HEK293T (cell line): ENCODE measurements at regions not wholly inside any gene's neighbourhood (a gene's known extent, or its start where the extent isn't known, plus 50 kb on each side); places are given as distances from the start of the nearest gene placed in this dataset.

Experiments
- CTCF ChIA-PET: fragments of 350-600 bp; formaldehyde crosslinking; extraction: SDS; loops from one replicate; lab custom pipeline; 2021; ENCODE audit warnings: antibody characterized with exemption, inconsistent platforms; lab: Yijun Ruan, JAX
- POLR2A ChIA-PET: fragments of 350-600 bp; formaldehyde crosslinking; extraction: SDS; loops from one replicate; lab custom pipeline; 2020; ENCODE audit warnings: antibody characterized with exemption, inconsistent platforms; lab: Yijun Ruan, JAX
- DNase-seq: peaks from one replicate; pipeline ENCODE4 v3.0.0; 2012; ENCODE audit warnings: mixed read lengths; ENCODE audit errors: extremely low spot score
- ARNT ChIP-seq: fragments of 450-650 bp; IDR thresholded peaks from 2 replicates; pipeline ENCODE4 v1.6.1; 2017; ENCODE audit warnings: mild to moderate bottlenecking
- BHLHE40 ChIP-seq: fragments of 450-650 bp; IDR thresholded peaks from 2 replicates; pipeline ENCODE4 v1.6.1; 2016; ENCODE audit warnings: mild to moderate bottlenecking, moderate library complexity, borderline replicate concordance
- CTBP1 ChIP-seq: fragments of 450-650 bp; IDR thresholded peaks from 2 replicates; pipeline ENCODE4 v1.6.1; 2016; ENCODE audit warnings: borderline replicate concordance
- ELF4 ChIP-seq: fragments of 450-650 bp; IDR thresholded peaks from 2 replicates; pipeline ENCODE4 v1.6.1; 2017; ENCODE audit warnings: antibody characterized with exemption
- FOXA1 ChIP-seq: fragments of 450-650 bp; IDR thresholded peaks from 2 replicates; pipeline ENCODE4 v1.6.1; 2016; ENCODE audit warnings: mild to moderate bottlenecking
- FOXK2 ChIP-seq: fragments of 450-650 bp; IDR thresholded peaks from 2 replicates; pipeline ENCODE4 v1.6.1; 2016; ENCODE audit warnings: mild to moderate bottlenecking
- FOXM1 ChIP-seq: fragments of 450-650 bp; IDR thresholded peaks from 2 replicates; pipeline ENCODE4 v1.6.1; 2017; ENCODE audit warnings: mild to moderate bottlenecking, borderline replicate concordance
- HDGF ChIP-seq: fragments of 450-650 bp; IDR thresholded peaks from 2 replicates; pipeline ENCODE4 v1.6.1; 2017; ENCODE audit warnings: antibody characterized with exemption, borderline replicate concordance
- L3MBTL2 ChIP-seq: fragments of 450-650 bp; conservative IDR thresholded peaks from 2 replicates; pipeline ENCODE4 v1.6.1; 2016; ENCODE audit warnings: mild to moderate bottlenecking
- LEF1 ChIP-seq: fragments of 450-650 bp; IDR thresholded peaks from 2 replicates; pipeline ENCODE4 v1.6.1; 2017; ENCODE audit warnings: mild to moderate bottlenecking, borderline replicate concordance
- NFRKB ChIP-seq: fragments of 450-650 bp; IDR thresholded peaks from 2 replicates; pipeline ENCODE4 v1.6.1; 2016; ENCODE audit warnings: mild to moderate bottlenecking, moderate library complexity
- SP1 ChIP-seq: fragments of 450-650 bp; IDR thresholded peaks from 2 replicates; pipeline ENCODE4 v1.6.1; 2017
- SUZ12 ChIP-seq: fragments of 450-650 bp; IDR thresholded peaks from 2 replicates; pipeline ENCODE4 v1.6.1; 2016; ENCODE audit warnings: mild to moderate bottlenecking
- TARDBP ChIP-seq: fragments of 450-650 bp; IDR thresholded peaks from 2 replicates; pipeline ENCODE4 v1.6.1; 2016
- ZNF384 ChIP-seq: fragments of 450-650 bp; IDR thresholded peaks from 2 replicates; pipeline ENCODE4 v1.6.1; 2016
- TF ChIP-seq, protein P1 (sequence below): fragments of 450-650 bp; IDR thresholded peaks from 2 replicates; pipeline ENCODE4 v1.6.1; 2016

DNA sequence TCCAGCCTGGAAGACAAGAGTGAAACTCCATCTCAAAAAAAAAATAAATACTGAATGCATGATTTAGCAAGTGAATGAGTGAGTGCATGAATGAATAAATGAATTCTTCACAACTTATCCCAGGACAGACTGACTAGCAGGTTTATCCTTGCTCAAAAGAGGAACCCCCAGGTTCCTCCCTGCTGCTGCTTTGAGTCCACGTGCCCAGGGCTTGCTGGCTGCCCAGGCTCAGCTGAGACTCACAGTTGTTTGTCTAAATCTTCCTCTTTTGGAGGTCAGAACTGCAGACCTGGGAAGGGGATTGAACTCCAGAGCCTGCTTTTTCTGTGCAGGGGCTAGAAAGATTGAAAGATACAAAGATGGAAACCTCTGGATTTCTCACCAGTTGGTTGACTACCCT, 117.4 kb upstream of the TMEM45B start:
- CTCF ChIA-PET = interaction anchor here (0.6 kb wide), 1 partner anchor 332 kb away, joined by 3 read pairs; no protein-coding TSS in a partner anchor
- TF ChIP-seq FOXM1 (no peak), FOXA1 (no peak), NFRKB (no peak), FOXK2 (no peak), HDGF (no peak), ARNT (no peak), L3MBTL2 (no peak), SP1 (no peak)
- TF ChIP-seq, protein P1, sequence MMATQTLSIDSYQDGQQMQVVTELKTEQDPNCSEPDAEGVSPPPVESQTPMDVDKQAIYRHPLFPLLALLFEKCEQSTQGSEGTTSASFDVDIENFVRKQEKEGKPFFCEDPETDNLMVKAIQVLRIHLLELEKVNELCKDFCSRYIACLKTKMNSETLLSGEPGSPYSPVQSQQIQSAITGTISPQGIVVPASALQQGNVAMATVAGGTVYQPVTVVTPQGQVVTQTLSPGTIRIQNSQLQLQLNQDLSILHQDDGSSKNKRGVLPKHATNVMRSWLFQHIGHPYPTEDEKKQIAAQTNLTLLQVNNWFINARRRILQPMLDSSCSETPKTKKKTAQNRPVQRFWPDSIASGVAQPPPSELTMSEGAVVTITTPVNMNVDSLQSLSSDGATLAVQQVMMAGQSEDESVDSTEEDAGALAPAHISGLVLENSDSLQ = no peak
- POLR2A ChIA-PET = no interaction called here
- DNase-seq = no peak

DNA sequence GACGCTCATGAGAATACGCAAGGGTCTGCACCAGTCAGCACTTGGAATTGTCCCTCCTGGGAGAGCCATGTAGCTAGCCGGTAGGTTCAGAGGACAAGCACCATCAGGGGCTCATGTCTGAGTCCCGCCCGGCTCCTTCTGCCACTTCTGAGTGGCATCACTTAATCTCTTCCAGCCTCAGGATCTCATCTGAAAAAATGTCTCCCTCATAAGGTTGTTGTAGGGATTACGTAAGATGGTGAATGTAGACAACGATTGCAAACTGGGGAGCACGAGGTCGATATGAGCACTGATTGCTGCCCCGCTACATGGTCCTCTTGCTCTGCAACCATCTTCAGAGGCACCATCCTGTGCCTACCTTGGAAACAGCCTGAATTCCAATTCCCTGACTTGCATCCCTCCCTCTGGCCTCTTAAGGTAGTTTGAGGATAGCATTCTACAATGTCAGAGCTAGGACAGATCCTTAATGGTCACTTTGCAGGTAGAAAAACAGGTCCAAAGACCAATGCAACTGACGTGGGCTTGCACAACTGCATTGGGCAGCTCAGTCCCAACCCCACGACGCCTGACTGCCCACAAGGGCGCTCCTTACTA, 115.8 kb upstream of the TMEM45B start:
- no peak for TF ChIP-seq FOXK2
- no peak for TF ChIP-seq ARNT
- no peak for TF ChIP-seq TARDBP
- TF ChIP-seq SP1 = no peak
- TF ChIP-seq ZNF384 = no peak
- no peak for TF ChIP-seq FOXA1
- TF ChIP-seq L3MBTL2 = no peak
- no peak for TF ChIP-seq FOXM1
- no peak for TF ChIP-seq SUZ12
- TF ChIP-seq NFRKB = no peak
- no peak for TF ChIP-seq CTBP1
- no peak for TF ChIP-seq ELF4
- no peak for TF ChIP-seq LEF1
- no peak for TF ChIP-seq HDGF
- no peak for TF ChIP-seq BHLHE40
- TF ChIP-seq, protein P1 = no peak
- peak; percentile 6 for DNase-seq
- POLR2A ChIA-PET = no interaction called here
- CTCF ChIA-PET = no interaction called here

DNA sequence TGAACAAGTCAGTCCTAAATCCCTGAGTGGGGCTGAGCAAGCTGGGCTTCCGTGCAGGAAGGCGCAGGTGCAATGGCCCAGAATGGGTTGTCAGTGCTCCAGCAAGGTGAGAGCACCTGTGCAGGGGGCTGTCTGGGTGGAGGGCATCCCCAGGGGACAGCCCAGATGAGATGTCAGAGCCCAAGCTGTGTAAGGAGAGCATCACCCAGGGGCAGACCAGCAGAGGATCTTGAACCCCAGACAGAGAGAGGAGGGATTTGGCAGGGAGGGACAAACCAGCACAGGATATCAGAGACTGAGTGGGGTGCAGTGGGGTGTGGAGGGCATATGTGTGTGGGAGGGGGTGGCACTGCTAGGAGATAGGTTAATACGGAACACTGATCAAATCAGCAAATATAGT, 114.9 kb upstream of the TMEM45B start:
- ChIA-PET CTCF (interaction anchor here (0.6 kb wide), 1 partner anchor 336 kb away, joined by 3 read pairs; no protein-coding TSS in a partner anchor), POLR2A (no interaction called here)
- TF ChIP-seq ELF4 (no peak), ZNF384 (no peak), CTBP1 (no peak), BHLHE40 (no peak), SUZ12 (no peak), FOXM1 (no peak), L3MBTL2 (no peak), TARDBP (no peak), HDGF (no peak), LEF1 (no peak)
- no peak for DNase-seq

DNA sequence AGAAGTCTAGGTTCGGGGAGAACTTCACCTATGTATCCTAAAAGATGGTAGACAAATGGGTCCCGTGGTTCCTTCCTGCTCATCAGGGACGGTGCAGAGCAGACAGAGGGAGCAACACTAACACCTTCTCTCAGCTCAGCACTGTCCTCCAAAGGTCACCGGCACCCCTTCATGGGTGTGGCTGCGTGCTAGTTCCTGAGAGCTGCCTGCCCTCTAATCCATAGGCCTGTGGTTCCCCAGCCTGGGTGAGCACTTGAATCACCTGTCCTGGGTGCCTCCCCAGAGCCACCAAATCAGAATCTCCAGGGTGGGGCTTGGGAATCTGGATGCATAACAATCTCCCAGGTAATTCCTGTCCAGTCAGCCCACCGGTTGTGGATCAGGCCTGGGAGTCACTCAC, 113.9 kb upstream of the TMEM45B start:
- TF ChIP-seq L3MBTL2 (no peak), FOXA1 (no peak), SP1 (no peak), ZNF384 (no peak), CTBP1 (no peak), TARDBP (no peak), FOXK2 (no peak), LEF1 (no peak), SUZ12 (no peak), ARNT (no peak), NFRKB (no peak), HDGF (no peak), ELF4 (no peak), BHLHE40 (no peak), FOXM1 (no peak)
- TF ChIP-seq, protein P1 = no peak

DNA sequence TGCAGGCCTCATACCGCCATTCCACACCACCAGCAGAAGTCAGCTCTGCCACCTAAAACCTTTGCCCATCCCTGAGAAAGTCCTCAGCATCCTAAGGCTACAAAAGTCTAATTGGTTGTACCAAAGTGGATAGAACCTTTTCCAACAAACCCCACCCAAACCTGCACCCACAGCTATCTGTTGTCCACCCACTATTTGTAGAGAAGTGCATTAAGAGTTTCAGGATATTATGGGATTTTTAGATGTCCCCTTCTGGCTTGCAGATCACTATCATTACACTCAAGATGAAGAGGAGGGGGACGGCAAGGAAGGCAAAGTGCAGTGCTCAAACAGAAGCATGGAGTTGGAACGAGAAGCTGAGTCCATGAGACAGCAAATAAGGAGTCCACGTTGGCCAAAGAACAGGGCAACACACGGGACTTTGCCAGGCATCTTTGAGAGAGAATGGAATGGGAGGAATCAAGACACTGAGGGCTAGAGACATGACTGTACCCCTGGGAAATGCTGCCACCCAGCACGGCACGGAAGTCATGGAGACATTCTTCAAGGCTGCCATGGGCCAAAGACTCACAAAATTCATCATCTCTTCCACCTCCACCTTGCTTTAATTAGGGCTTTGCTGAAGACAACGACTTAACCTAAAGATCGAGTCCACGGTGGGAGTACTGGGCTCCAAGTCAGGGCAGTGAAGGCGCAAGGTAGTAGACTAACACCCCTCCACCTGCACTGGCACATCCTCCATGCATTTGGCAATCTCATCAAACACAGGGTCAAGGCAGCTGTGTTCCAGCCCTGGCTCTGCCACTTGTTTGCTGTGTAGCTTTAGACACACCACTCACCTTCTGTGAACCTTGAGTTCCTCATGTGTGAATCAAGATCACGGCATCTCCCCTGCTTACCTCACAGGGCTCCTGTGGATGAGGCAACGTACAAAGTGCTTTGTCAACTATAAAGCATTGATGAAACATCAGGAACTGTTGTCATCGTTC, 112.9 kb upstream of the TMEM45B start:
- TF ChIP-seq SP1 (no peak), ARNT (no peak), ZNF384 (no peak), LEF1 (no peak), TARDBP (no peak), ELF4 (no peak), SUZ12 (no peak), FOXK2 (no peak), FOXM1 (no peak), CTBP1 (no peak), NFRKB (no peak), BHLHE40 (no peak), HDGF (no peak), L3MBTL2 (no peak), FOXA1 (no peak)
- TF ChIP-seq, protein P1 = no peak
- ChIA-PET CTCF (no interaction called here), POLR2A (no interaction called here)
- DNase-seq = no peak

More for the DNA sequence above, 113.9 kb upstream of the TMEM45B start:
- ChIA-PET POLR2A (no interaction called here), CTCF (no interaction called here)
- DNase-seq = no peak
